Psoas muscle (tissue), 7 donors: ENCODE measurements at regions not wholly inside any gene's neighbourhood (a gene's known extent, or its start where the extent isn't known, plus 50 kb on each side); places are given as distances from the start of the nearest gene placed in this dataset.

ENCODE experiments used
- ATAC-seq, 4 donors: fragments of 200-7000 bp; cut with Tn5 transposase; one replicate each; pipeline ENCODE4 v1.9.1; 2020; ENCODE audit warnings: moderate library complexity in 3 of 4, mild to moderate bottlenecking in 2 of 4
- DNase-seq, 2 donors: peaks; one replicate each; pipeline ENCODE4 v3.0.0-alpha.2; 2020
- H3K27ac ChIP-seq: fragments of 200-600 bp; one replicate; pipeline ENCODE4 v1.8.0; 2022
- H3K27me3 ChIP-seq, 3 donors: fragments of 200-600 bp in 1 of 3; one replicate each; pipeline versions ENCODE4 v1.6.1 to v1.8.0; 2013 to 2022; ENCODE audit warnings: low read length in 2 of 3, mild to moderate bottlenecking in 2 of 3, moderate library complexity in 1 of 3; ENCODE audit not compliant: insufficient read depth in 3 of 3
- H3K36me3 ChIP-seq, 2 donors: fragments of 200-600 bp in 1 of 2; one replicate each; pipeline versions ENCODE4 v1.6.1 to v1.8.0; 2013 to 2022; ENCODE audit warnings: low read depth in 1 of 2, mild to moderate bottlenecking in 1 of 2, moderate library complexity in 1 of 2; ENCODE audit not compliant: insufficient read depth in 1 of 2
- H3K4me1 ChIP-seq: fragments of 200-600 bp; one replicate; pipeline ENCODE4 v1.8.0; 2022
- H3K4me3 ChIP-seq: fragments of 200-600 bp; one replicate; pipeline ENCODE4 v1.8.0; 2022; ENCODE audit warnings: mild to moderate bottlenecking
- H3K9me3 ChIP-seq: fragments of 200-600 bp; one replicate; pipeline ENCODE4 v1.8.0; 2022
- whole genome bisulfite sequencing, 3 donors: extraction: QIAGEN DNeasy Blood & Tissue Kit; methylation state at CpG; one replicate each; pipeline versions ENCODE4 v1.1.6 to v1.1.7; 2013; 5-methylcytosine and 5-hydroxymethylcytosine counted together
- intact Hi-C, 2 donors: fragments of 100-400 bp; cut with DNase I; formaldehyde crosslinking; loops; one replicate each; pipeline versions ENCODE4 v1.11.0 to v1.14.2; 2022
- TF ChIP-seq, protein P1 (sequence below): fragments of 200-600 bp; IDR thresholded peaks from one replicate; pipeline ENCODE4 v1.8.0; 2022; ENCODE audit warnings: antibody characterized with exemption
- donor health status: healthy with polysubstance abuse.
- donor health status: DM: no; HTN: no; CAD: no; lungs with moderate emphysema.
- donor health status: Bipolar disorder and iron deficiency.
- donor health status: healthy.
- donor health status: DM: yes; HTN: yes; CAD: no.
- donor health status: DM: no; HTN: no; CAD: no.
- donor health status: DM: yes; HTN: yes; CAD: no.

- WGBS, 3 donors = 62 to 79% (median 70%) methylated on average over 2 of the region's 2 CpGs
- Histone ChIP-seq H3K4me1 (no peaks in the 10 kb centered on the region), H3K4me3 (no peak overlapping the region), H3K27ac (no peak overlapping the region), H3K27me3 (no peaks in the 10 kb centered on the region), H3K36me3 (no peaks in the 10 kb centered on the region), H3K9me3 (no peaks in the 10 kb centered on the region)
- DNase-seq (no peak), ATAC-seq (no peak)
- intact Hi-C loops = no loop called here
- TF ChIP-seq, protein P1, sequence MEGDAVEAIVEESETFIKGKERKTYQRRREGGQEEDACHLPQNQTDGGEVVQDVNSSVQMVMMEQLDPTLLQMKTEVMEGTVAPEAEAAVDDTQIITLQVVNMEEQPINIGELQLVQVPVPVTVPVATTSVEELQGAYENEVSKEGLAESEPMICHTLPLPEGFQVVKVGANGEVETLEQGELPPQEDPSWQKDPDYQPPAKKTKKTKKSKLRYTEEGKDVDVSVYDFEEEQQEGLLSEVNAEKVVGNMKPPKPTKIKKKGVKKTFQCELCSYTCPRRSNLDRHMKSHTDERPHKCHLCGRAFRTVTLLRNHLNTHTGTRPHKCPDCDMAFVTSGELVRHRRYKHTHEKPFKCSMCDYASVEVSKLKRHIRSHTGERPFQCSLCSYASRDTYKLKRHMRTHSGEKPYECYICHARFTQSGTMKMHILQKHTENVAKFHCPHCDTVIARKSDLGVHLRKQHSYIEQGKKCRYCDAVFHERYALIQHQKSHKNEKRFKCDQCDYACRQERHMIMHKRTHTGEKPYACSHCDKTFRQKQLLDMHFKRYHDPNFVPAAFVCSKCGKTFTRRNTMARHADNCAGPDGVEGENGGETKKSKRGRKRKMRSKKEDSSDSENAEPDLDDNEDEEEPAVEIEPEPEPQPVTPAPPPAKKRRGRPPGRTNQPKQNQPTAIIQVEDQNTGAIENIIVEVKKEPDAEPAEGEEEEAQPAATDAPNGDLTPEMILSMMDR = no peak
Measured at GRCh38 chr21:35727830-35728229, 332.5 kb downstream of the SETD4 start.

GRCh38 chr21:35724156-35724555, 336.2 kb downstream of the SETD4 start:
- 88 to 92% (median 90%) methylated on average over 4 of the region's 4 CpGs for WGBS, 3 donors
- DNase-seq = no peak
- intact Hi-C loops = no loop called here
- Histone ChIP-seq H3K9me3 (no peaks in the 10 kb centered on the region), H3K27ac (no peak overlapping the region), H3K27me3 (no peaks in the 10 kb centered on the region), H3K36me3 (no peaks in the 10 kb centered on the region), H3K4me3 (no peak overlapping the region), H3K4me1 (no peaks in the 10 kb centered on the region)
- TF ChIP-seq, protein P1 = no peak
- ATAC-seq = no peak

DNA sequence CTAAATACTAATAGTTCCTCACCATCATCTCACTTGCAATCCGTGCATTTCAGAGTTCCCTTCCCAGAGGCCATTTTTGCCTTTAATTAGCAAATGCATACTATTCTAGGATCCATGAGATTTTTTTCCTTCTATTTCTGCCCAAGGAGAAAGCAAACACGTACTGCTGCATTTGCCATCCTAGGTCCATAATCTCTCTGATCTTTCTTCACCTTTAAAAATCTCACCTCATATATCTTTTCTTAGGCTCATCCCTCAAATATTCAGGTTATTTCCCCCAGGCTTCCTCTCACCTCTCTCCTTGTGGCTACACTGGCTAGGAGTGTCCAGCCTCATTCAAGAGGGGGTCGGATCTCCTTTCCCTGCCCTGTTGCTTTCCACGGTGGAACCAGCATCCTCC, 338.6 kb downstream of the SETD4 start:
- ATAC-seq = no peak
- H3K4me3 ChIP-seq = no peak overlapping the region
- H3K4me1 ChIP-seq = no peaks in the 10 kb centered on the region
- WGBS, 3 donors = 72 to 82% (median 74%) methylated on average over 4 of the region's 4 CpGs
- TF ChIP-seq, protein P1 = no peak
- DNase-seq = no peak
- no peaks in the 10 kb centered on the region for H3K9me3 ChIP-seq
- H3K27me3 ChIP-seq = no peaks in the 10 kb centered on the region
- no peaks in the 10 kb centered on the region for H3K36me3 ChIP-seq
- no peak overlapping the region for H3K27ac ChIP-seq
- intact Hi-C loops = no loop called here

- no peak for DNase-seq
- no peak overlapping the region for H3K27ac ChIP-seq
- intact Hi-C loops = no loop called here
- H3K27me3 ChIP-seq = no peaks in the 10 kb centered on the region
- no peak for ATAC-seq
- H3K4me3 ChIP-seq = no peak overlapping the region
- H3K4me1 ChIP-seq = no peaks in the 10 kb centered on the region
- no peaks in the 10 kb centered on the region for H3K36me3 ChIP-seq
- 35 to 40% (median 38%) methylated on average over 6 of the region's 6 CpGs for WGBS, 3 donors
- TF ChIP-seq, protein P1 = no peak
- no peaks in the 10 kb centered on the region for H3K9me3 ChIP-seq
Measured at GRCh38 chr21:35720208-35720731, 340.1 kb downstream of the SETD4 start.

DNA sequence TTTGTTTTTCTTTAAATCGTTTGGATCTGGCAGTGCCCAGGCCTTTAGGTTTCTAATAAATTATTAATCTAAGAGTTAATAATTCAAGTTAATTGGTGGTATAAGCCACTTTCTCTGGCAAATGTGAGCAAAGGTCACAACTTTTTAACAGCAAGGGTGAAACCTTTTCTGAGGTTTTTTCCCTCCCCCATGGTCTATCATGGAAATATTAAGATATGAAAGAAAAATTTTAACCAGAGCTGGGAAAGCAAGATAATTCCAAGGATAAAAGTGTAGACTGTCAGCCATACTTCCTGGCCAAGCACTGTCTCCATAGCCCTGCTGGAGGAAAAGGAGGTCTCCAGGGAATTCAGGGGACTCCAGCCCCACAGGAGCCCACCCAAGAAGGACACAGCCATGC, 341.2 kb downstream of the SETD4 start:
- H3K9me3 ChIP-seq = no peaks in the 10 kb centered on the region
- 80 to 90% (median 81%) methylated on average over 1 of the region's 1 CpG for WGBS, 3 donors
- peaks cover 0 to 6% (median 0%) of the 10 kb centered on the region in 3 donors for H3K27me3 ChIP-seq
- intact Hi-C loops = no loop called here
- no peaks in the 10 kb centered on the region for H3K4me1 ChIP-seq
- no peaks in the 10 kb centered on the region for H3K36me3 ChIP-seq
- no peak overlapping the region for H3K4me3 ChIP-seq
- DNase-seq (no peak), ATAC-seq (no peak)
- H3K27ac ChIP-seq = no peak overlapping the region
- TF ChIP-seq, protein P1 = no peak
